KMS-11 (cell line): ENCODE measurements at regions not wholly inside any gene's neighbourhood (a gene's known extent, or its start where the extent isn't known, plus 50 kb on each side); places are given as distances from the start of the nearest gene placed in this dataset.

ENCODE experiments used
- H2AFZ ChIP-seq: fragments of 200-600 bp; sonication (generic); 2 replicates; pipeline ENCODE4 v1.6.1; 2016; ENCODE audit warnings: antibody characterized with exemption, mixed run types, low read depth
- H3K27ac ChIP-seq: fragments of 200-600 bp; sonication (generic); 2 replicates; pipeline ENCODE4 v1.6.1; 2016; ENCODE audit warnings: mild to moderate bottlenecking, mixed run types
- H3K27me3 ChIP-seq: fragments of 200-600 bp; sonication (generic); 2 replicates; pipeline ENCODE4 v1.6.1; 2017; ENCODE audit warnings: mild to moderate bottlenecking, low read depth, mixed run types, moderate library complexity; ENCODE audit not compliant: insufficient read depth
- H3K36me3 ChIP-seq: fragments of 200-600 bp; sonication (generic); 2 replicates; pipeline ENCODE4 v1.6.1; 2017; ENCODE audit warnings: mild to moderate bottlenecking, mixed run types; ENCODE audit not compliant: insufficient read depth
- H3K4me1 ChIP-seq: fragments of 200-600 bp; sonication (generic); 2 replicates; pipeline ENCODE4 v1.6.1; 2016; ENCODE audit warnings: mild to moderate bottlenecking, low read depth, mixed run types; ENCODE audit not compliant: poor library complexity, severe bottlenecking
- H3K4me2 ChIP-seq: fragments of 200-600 bp; sonication (generic); 2 replicates; pipeline ENCODE4 v1.7.0; 2016; ENCODE audit warnings: mild to moderate bottlenecking, mixed run types
- H3K4me3 ChIP-seq: fragments of 200-600 bp; sonication (generic); IDR thresholded peaks from 2 replicates; pipeline ENCODE4 v1.6.1; 2017; ENCODE audit warnings: low read depth, low read length, mixed read lengths; ENCODE audit not compliant: insufficient read depth
- H3K79me2 ChIP-seq: fragments of 200-600 bp; sonication (generic); 2 replicates; pipeline ENCODE4 v1.6.1; 2016; ENCODE audit warnings: low read depth, mixed run types; ENCODE audit not compliant: insufficient read depth
- H3K9ac ChIP-seq: fragments of 200-600 bp; sonication (generic); 2 replicates; pipeline ENCODE4 v1.6.1; 2016; ENCODE audit warnings: mild to moderate bottlenecking, mixed run types
- H4K20me1 ChIP-seq: fragments of 200-600 bp; sonication (generic); 2 replicates; pipeline ENCODE4 v1.6.1; 2016; ENCODE audit warnings: mild to moderate bottlenecking, mixed run types; ENCODE audit not compliant: insufficient read depth
- CTCF ChIP-seq: fragments of 200-600 bp; sonication (generic); conservative IDR thresholded peaks from 2 replicates; pipeline ENCODE4 v1.6.1; 2017; ENCODE audit warnings: low read depth, mild to moderate bottlenecking, antibody characterized with exemption, low read length, moderate library complexity, mixed read lengths

GRCh38 chr9:31347082-31347617 is 1037.3 kb upstream of the ACO1 start:
- Histone ChIP-seq H3K36me3 (no peaks in the 10 kb centered on the region), H3K79me2 (no peaks in the 10 kb centered on the region), H3K4me2 (peak overlapping the region; percentile 96), H3K4me3 (no peak overlapping the region), H2AFZ (peak overlapping the region; percentile 98), H3K4me1 (peaks cover 52% of the 10 kb centered on the region), H3K27ac (peak overlapping the region; percentile 65), H3K27me3 (no peaks in the 10 kb centered on the region), H3K9ac (peak overlapping the region; percentile 54), H4K20me1 (no peaks in the 10 kb centered on the region)
- no peak for TF ChIP-seq CTCF

GRCh38 chr9:31355159-31355882 is 1029.1 kb upstream of the ACO1 start:
- Histone ChIP-seq H3K27ac (no peak overlapping the region), H3K4me3 (no peak overlapping the region), H3K27me3 (no peaks in the 10 kb centered on the region), H3K36me3 (no peaks in the 10 kb centered on the region), H3K4me2 (no peak overlapping the region), H4K20me1 (no peaks in the 10 kb centered on the region), H3K4me1 (no peaks in the 10 kb centered on the region), H3K79me2 (no peaks in the 10 kb centered on the region), H3K9ac (no peak overlapping the region), H2AFZ (no peak overlapping the region)
- no peak for TF ChIP-seq CTCF

GRCh38 chr9:31355965-31356364 is 1028.5 kb upstream of the ACO1 start:
- Histone ChIP-seq H3K4me3 (no peak overlapping the region), H3K4me2 (no peak overlapping the region), H3K36me3 (no peaks in the 10 kb centered on the region), H3K27me3 (no peaks in the 10 kb centered on the region), H3K27ac (no peak overlapping the region), H3K4me1 (no peaks in the 10 kb centered on the region), H3K9ac (no peak overlapping the region), H3K79me2 (no peaks in the 10 kb centered on the region), H4K20me1 (no peaks in the 10 kb centered on the region), H2AFZ (no peak overlapping the region)
- no peak for TF ChIP-seq CTCF

DNA sequence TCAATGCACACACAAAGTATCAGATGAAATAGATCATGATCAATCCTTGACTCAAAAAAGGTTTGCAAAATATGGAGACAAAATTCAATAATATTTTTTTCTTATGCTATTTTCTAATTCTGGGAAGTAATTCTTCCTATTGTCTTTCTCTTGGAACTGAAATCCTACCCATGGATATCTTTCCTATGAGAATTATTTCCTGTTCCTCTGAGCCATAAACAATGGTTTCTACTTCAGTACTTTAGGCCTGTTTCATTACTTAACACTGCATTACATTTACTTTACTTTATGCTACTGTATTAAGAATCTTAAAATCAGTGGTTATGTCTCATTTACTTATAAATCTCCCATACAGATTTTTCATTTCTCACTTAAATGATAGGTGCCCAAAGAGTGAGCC is 1025.4 kb upstream of the ACO1 start:
- no peak for TF ChIP-seq CTCF
- Histone ChIP-seq H3K4me2 (no peak overlapping the region), H4K20me1 (no peaks in the 10 kb centered on the region), H3K36me3 (no peaks in the 10 kb centered on the region), H3K79me2 (no peaks in the 10 kb centered on the region), H2AFZ (no peak overlapping the region), H3K4me3 (no peak overlapping the region), H3K4me1 (no peaks in the 10 kb centered on the region), H3K9ac (no peak overlapping the region), H3K27me3 (no peaks in the 10 kb centered on the region), H3K27ac (no peak overlapping the region)
